PC-9 (cell line): ENCODE measurements at regions not wholly inside any gene's neighbourhood (a gene's known extent, or its start where the extent isn't known, plus 50 kb on each side); places are given as distances from the start of the nearest gene placed in this dataset.

Experiments used
- CTCF ChIP-seq: fragments of 200-600 bp; sonication (generic); conservative IDR thresholded peaks from 2 replicates; pipeline ENCODE4 v1.6.1; 2017; ENCODE audit warnings: mixed run types, antibody characterized with exemption, mild to moderate bottlenecking, moderate library complexity
- EZH2 ChIP-seq: fragments of 200-600 bp; sonication (generic); IDR thresholded peaks from 2 replicates; pipeline ENCODE4 v1.8.0; 2017; ENCODE audit warnings: antibody characterized with exemption, low read depth

GRCh38 chr14:84646786-84647500, 883.0 kb upstream of the FLRT2 start:
- no peak for TF ChIP-seq CTCF
- no peak for TF ChIP-seq EZH2
